Thyroid gland (tissue), 4 donors: ENCODE measurements at regions not wholly inside any gene's neighbourhood (a gene's known extent, or its start where the extent isn't known, plus 50 kb on each side); places are given as distances from the start of the nearest gene placed in this dataset.

ENCODE experiments used
- DNase-seq, 2 donors: peaks; one replicate each; pipeline ENCODE4 v3.0.0-alpha.2; 2019
- H3K27ac ChIP-seq, 3 donors: fragments of 200-600 bp; sonication (generic); 1 replicate in 2 of 3; 2 replicates in 1 of 3; pipeline ENCODE4 v1.5.1; 2016 to 2019; ENCODE audit warnings: mild to moderate bottlenecking in 1 of 3, moderate library complexity in 1 of 3
- H3K27me3 ChIP-seq: fragments of 200-600 bp; sonication (generic); one replicate; pipeline ENCODE4 v1.5.1; 2019
- H3K36me3 ChIP-seq, 2 donors: fragments of 200-600 bp; sonication (generic); one replicate each; pipeline ENCODE4 v1.5.1; 2016 to 2019
- H3K4me1 ChIP-seq, 2 donors: fragments of 200-600 bp; sonication (generic); one replicate each; pipeline ENCODE4 v1.5.1; 2017 to 2019
- H3K4me3 ChIP-seq, 3 donors: fragments of 200-600 bp; sonication (generic); replicated peaks in 1 of 3; 1 replicate in 2 of 3; 2 replicates in 1 of 3; pipeline ENCODE4 v1.5.1; 2016; ENCODE audit warnings: mild to moderate bottlenecking in 1 of 3
- H3K9me3 ChIP-seq: fragments of 200-600 bp; sonication (generic); one replicate; pipeline ENCODE4 v1.5.1; 2017
- POLR2A ChIP-seq, 2 donors: fragments of 450-650 bp; IDR thresholded peaks; one replicate each; pipeline ENCODE4 v1.6.1; 2017; ENCODE audit warnings: antibody characterized with exemption in 2 of 2, mild to moderate bottlenecking in 2 of 2, moderate library complexity in 1 of 2
- WGBS, 2 donors: methylation state at CpG; one replicate each; pipeline ENCODE4 v1.1.5; 2017; 5-methylcytosine and 5-hydroxymethylcytosine counted together
- intact Hi-C: fragments of 100-400 bp; cut with DNase I; formaldehyde crosslinking; loops from one replicate; pipeline ENCODE4 v1.15.1; 2023
- TF ChIP-seq, protein P1 (sequence below), 6 experiments: fragments of 200-600 bp in 3 of 6; fragments of 450-650 bp in 3 of 6; sonication (generic) in 3 of 6; IDR thresholded peaks; one replicate each; pipeline ENCODE4 v1.5.1; 2016 to 2019; ENCODE audit warnings: antibody characterized with exemption in 6 of 6, mild to moderate bottlenecking in 2 of 6, inconsistent platforms in 1 of 6, moderate library complexity in 1 of 6

DNA sequence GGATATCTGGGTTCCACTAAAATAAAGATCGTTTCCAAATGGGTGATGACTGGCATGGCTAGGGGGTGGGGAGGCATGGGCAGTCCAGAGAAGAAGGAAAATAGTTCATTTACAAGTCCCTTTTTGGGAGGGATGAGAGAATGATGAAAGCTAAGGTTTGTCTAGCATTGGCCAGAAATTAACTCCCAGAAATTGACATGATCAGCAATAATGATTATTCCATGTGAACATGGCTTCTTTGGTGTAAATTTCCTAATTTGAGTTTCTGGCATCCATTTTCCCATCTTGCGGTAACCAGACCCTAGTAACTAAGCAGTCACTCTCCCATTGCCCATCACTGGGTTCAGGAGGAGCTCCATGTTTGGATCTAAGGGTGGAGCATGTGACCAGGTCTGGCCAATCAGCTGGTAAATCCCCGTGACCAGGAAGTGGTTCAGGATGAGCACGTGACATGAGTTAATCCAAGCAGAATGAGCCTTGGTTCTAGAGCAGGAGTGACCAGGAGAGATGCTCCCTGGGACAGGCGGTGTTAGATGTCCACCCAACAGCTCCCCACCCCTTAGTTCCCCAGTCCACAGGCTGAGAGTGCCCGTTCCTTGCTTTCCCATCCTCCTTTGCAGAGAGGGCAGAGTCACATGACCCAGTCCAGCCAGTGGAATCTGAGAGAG is 512.7 kb downstream of the PREX1 start:
- H3K36me3 ChIP-seq: no peaks in the 10 kb centered on the region
- intact Hi-C loops: no loop called here
- H3K27ac ChIP-seq: no peak overlapping the region
- H3K4me1 ChIP-seq: no peaks in the 10 kb centered on the region
- no peaks in the 10 kb centered on the region for H3K27me3 ChIP-seq
- no peak for DNase-seq
- H3K9me3 ChIP-seq: no peaks in the 10 kb centered on the region
- no peak overlapping the region for H3K4me3 ChIP-seq
- no peak for TF ChIP-seq POLR2A (IDR thresholded peaks at IDR 0.05)
- TF ChIP-seq, protein P1, sequence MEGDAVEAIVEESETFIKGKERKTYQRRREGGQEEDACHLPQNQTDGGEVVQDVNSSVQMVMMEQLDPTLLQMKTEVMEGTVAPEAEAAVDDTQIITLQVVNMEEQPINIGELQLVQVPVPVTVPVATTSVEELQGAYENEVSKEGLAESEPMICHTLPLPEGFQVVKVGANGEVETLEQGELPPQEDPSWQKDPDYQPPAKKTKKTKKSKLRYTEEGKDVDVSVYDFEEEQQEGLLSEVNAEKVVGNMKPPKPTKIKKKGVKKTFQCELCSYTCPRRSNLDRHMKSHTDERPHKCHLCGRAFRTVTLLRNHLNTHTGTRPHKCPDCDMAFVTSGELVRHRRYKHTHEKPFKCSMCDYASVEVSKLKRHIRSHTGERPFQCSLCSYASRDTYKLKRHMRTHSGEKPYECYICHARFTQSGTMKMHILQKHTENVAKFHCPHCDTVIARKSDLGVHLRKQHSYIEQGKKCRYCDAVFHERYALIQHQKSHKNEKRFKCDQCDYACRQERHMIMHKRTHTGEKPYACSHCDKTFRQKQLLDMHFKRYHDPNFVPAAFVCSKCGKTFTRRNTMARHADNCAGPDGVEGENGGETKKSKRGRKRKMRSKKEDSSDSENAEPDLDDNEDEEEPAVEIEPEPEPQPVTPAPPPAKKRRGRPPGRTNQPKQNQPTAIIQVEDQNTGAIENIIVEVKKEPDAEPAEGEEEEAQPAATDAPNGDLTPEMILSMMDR (IDR thresholded peaks at IDR 0.05): no peak
- WGBS, 2 donors: 92 to 95% methylated on average over 6 of the region's 6 CpGs

DNA sequence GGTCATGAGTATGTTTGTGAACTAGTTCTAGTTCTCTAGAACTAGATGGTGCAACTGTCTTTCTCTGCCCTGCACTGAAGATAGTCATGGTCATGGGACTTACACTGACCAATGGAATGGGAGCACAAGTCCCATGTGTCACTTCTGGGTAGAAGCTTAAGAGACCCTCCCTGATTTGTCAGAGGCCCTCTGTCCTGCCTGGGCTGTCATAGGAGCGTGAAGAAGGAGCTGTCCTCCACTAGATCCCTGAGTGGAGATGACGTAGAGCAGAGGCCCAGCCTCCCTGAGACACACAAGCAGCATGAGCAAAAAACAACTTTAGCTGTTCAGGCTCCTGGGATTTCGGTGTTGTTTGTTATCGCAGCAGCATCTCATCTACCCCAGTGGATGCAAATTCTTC is 514.5 kb downstream of the PREX1 start:
- TF ChIP-seq, protein P1 (IDR thresholded peaks at IDR 0.05): no peak
- no peak for TF ChIP-seq POLR2A (IDR thresholded peaks at IDR 0.05)
- H3K36me3 ChIP-seq: no peaks in the 10 kb centered on the region
- H3K9me3 ChIP-seq: no peaks in the 10 kb centered on the region
- intact Hi-C loops: no loop called here
- no peaks in the 10 kb centered on the region for H3K27me3 ChIP-seq
- no peak overlapping the region for H3K27ac ChIP-seq
- no peak for DNase-seq
- 74 to 84% methylated on average over 4 of the region's 4 CpGs for WGBS, 2 donors
- no peak overlapping the region for H3K4me3 ChIP-seq
- H3K4me1 ChIP-seq: no peaks in the 10 kb centered on the region

- Histone ChIP-seq H3K27me3 (no peaks in the 10 kb centered on the region), H3K27ac (no peak overlapping the region), H3K4me1 (no peaks in the 10 kb centered on the region), H3K36me3 (no peaks in the 10 kb centered on the region), H3K4me3 (no peak overlapping the region), H3K9me3 (no peaks in the 10 kb centered on the region)
- intact Hi-C loops: no loop called here
- no peak for DNase-seq
- TF ChIP-seq POLR2A (IDR thresholded peaks at IDR 0.05): no peak
- TF ChIP-seq, protein P1 (IDR thresholded peaks at IDR 0.05): no peak
- 48 to 59% methylated on average over 2 of the region's 2 CpGs for WGBS, 2 donors
Observed at GRCh38 chr20:48311956-48312355, 515.8 kb downstream of the PREX1 start.

DNA sequence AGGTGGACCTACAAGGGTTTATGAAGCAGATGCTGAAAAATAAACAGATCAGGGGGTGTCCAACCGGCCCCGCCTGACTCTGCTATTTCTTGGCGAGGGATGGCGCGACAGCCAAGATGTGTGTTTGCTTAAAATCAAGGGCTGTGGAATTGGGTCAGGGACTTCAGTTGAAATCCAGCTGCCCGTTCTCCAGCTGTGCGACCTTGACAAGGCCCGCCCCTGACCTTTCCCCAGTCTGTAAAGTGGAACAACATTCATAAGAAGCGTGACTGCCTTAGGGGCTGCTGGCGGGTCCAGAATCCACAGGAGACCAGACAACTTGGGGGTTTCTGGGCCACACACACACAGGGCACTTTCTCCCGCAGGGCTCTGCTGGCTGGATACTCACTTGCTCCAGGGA is 517.5 kb downstream of the PREX1 start:
- intact Hi-C loops: no loop called here
- 80 to 88% methylated on average over 11 of the region's 11 CpGs for WGBS, 2 donors
- H3K4me1 ChIP-seq: no peaks in the 10 kb centered on the region
- TF ChIP-seq, protein P1 (IDR thresholded peaks at IDR 0.05): no peak
- TF ChIP-seq POLR2A (IDR thresholded peaks at IDR 0.05): no peak
- no peak overlapping the region for H3K27ac ChIP-seq
- no peaks in the 10 kb centered on the region for H3K36me3 ChIP-seq
- H3K27me3 ChIP-seq: no peaks in the 10 kb centered on the region
- H3K4me3 ChIP-seq: no peak overlapping the region
- H3K9me3 ChIP-seq: no peaks in the 10 kb centered on the region
- DNase-seq: no peak

- Histone ChIP-seq H3K27ac (no peak overlapping the region), H3K36me3 (no peaks in the 10 kb centered on the region), H3K4me1 (no peaks in the 10 kb centered on the region), H3K4me3 (no peak overlapping the region), H3K9me3 (no peaks in the 10 kb centered on the region), H3K27me3 (no peaks in the 10 kb centered on the region)
- WGBS, 2 donors: 87 to 93% methylated on average over 5 of the region's 5 CpGs
- TF ChIP-seq POLR2A (IDR thresholded peaks at IDR 0.05): no peak
- TF ChIP-seq, protein P1 (IDR thresholded peaks at IDR 0.05): no peak
- intact Hi-C loops: no loop called here
- DNase-seq: no peak
Observed at GRCh38 chr20:48309293-48309692, 518.5 kb downstream of the PREX1 start.
